CD4-positive, alpha-beta T cell treated with Interferon gamma for 1 hour (primary cell): ENCODE measurements at regions not wholly inside any gene's neighbourhood (a gene's known extent, or its start where the extent isn't known, plus 50 kb on each side); places are given as distances from the start of the nearest gene placed in this dataset.

ENCODE experiments used
- DNase-seq: peaks from one replicate; pipeline ENCODE4 v3.0.0-alpha.2; 2020

GRCh38 chr1:238248356-238248755 is 357.6 kb upstream of the ZP4 start:
- no peak for DNase-seq

GRCh38 chr1:238242181-238242580 is 351.5 kb upstream of the ZP4 start:
- DNase-seq = no peak

GRCh38 chr1:238241607-238242006 is 350.9 kb upstream of the ZP4 start:
- DNase-seq = no peak

GRCh38 chr1:238239343-238239742 is 348.6 kb upstream of the ZP4 start:
- DNase-seq = no peak

GRCh38 chr1:238233966-238234365 is 343.2 kb upstream of the ZP4 start:
- no peak for DNase-seq

- no peak for DNase-seq
Observed at GRCh38 chr1:238232084-238232710, 341.5 kb upstream of the ZP4 start.

GRCh38 chr1:238226810-238227209 is 336.1 kb upstream of the ZP4 start:
- no peak for DNase-seq

- no peak for DNase-seq
Observed at GRCh38 chr1:238223076-238223640, 332.4 kb upstream of the ZP4 start.

GRCh38 chr1:238221738-238222137 is 331.0 kb upstream of the ZP4 start:
- no peak for DNase-seq

- DNase-seq = no peak
Observed at GRCh38 chr1:238214449-238214848, 323.7 kb upstream of the ZP4 start.

- DNase-seq = no peak
Observed at GRCh38 chr1:238205045-238205662, 314.4 kb upstream of the ZP4 start.

- DNase-seq = no peak
Observed at GRCh38 chr1:238201992-238202391, 311.3 kb upstream of the ZP4 start.

- DNase-seq = no peak
Observed at GRCh38 chr1:238199325-238199724, 308.6 kb upstream of the ZP4 start.

- DNase-seq = no peak
Observed at GRCh38 chr1:238196516-238196915, 305.8 kb upstream of the ZP4 start.

GRCh38 chr1:238191170-238191569 is 300.4 kb upstream of the ZP4 start:
- DNase-seq = no peak

- DNase-seq = no peak
Observed at GRCh38 chr1:238187575-238187949, 296.8 kb upstream of the ZP4 start.

- DNase-seq = no peak
Observed at GRCh38 chr1:238186887-238187574, 296.3 kb upstream of the ZP4 start.

- DNase-seq = no peak
Observed at GRCh38 chr1:238177960-238178645, 287.4 kb upstream of the ZP4 start.

- no peak for DNase-seq
Observed at GRCh38 chr1:238177351-238177750, 286.6 kb upstream of the ZP4 start.

- no peak for DNase-seq
Observed at GRCh38 chr1:238176441-238176840, 285.7 kb upstream of the ZP4 start.

- DNase-seq = no peak
Observed at GRCh38 chr1:238171985-238172384, 281.3 kb upstream of the ZP4 start.

- DNase-seq = no peak
Observed at GRCh38 chr1:238161955-238162354, 271.2 kb upstream of the ZP4 start.

GRCh38 chr1:238153939-238154338 is 263.2 kb upstream of the ZP4 start:
- DNase-seq = no peak

GRCh38 chr1:238153253-238153652 is 262.5 kb upstream of the ZP4 start:
- no peak for DNase-seq
